H9 (cell line): ENCODE measurements at regions not wholly inside any gene's neighbourhood (a gene's known extent, or its start where the extent isn't known, plus 50 kb on each side); places are given as distances from the start of the nearest gene placed in this dataset.

Experiments
- DNase-seq: peaks from one replicate; pipeline ENCODE4 v3.0.0-alpha.2; 2017
- H2AFZ ChIP-seq: one replicate; pipeline ENCODE4 v1.6.1; 2013; ENCODE audit warnings: mild to moderate bottlenecking, low read length, control low read depth, moderate library complexity
- H2AK5ac ChIP-seq: 2 replicates; pipeline ENCODE4 v1.6.1; 2013; ENCODE audit warnings: low read length, control low read depth, mixed read lengths; ENCODE audit not compliant: insufficient read length
- H2BK120ac ChIP-seq: one replicate; pipeline ENCODE4 v1.6.1; 2013; ENCODE audit warnings: low read depth, mild to moderate bottlenecking, low read length, control low read depth, inconsistent platforms; ENCODE audit not compliant: poor library complexity, severe bottlenecking
- H2BK12ac ChIP-seq: 2 replicates; pipeline ENCODE4 v1.6.1; 2013; ENCODE audit warnings: low read length, control low read depth, mixed read lengths, low read depth; ENCODE audit not compliant: insufficient read length
- H2BK15ac ChIP-seq: 2 replicates; pipeline ENCODE4 v1.6.1; 2013; ENCODE audit warnings: low read depth, low read length, control low read depth
- H2BK20ac ChIP-seq: one replicate; pipeline ENCODE4 v1.6.1; 2013; ENCODE audit warnings: low read depth, mild to moderate bottlenecking, low read length, control low read depth, inconsistent platforms; ENCODE audit not compliant: poor library complexity, severe bottlenecking
- H2BK5ac ChIP-seq: 2 replicates; pipeline ENCODE4 v1.6.1; 2013; ENCODE audit warnings: low read length, control low read depth, mixed read lengths; ENCODE audit not compliant: insufficient read length
- H3K14ac ChIP-seq: 2 replicates; pipeline ENCODE4 v1.6.1; 2013; ENCODE audit warnings: low read length, control low read depth; ENCODE audit not compliant: insufficient read depth
- H3K18ac ChIP-seq: 2 replicates; pipeline ENCODE4 v1.6.1; 2013; ENCODE audit warnings: low read depth, mild to moderate bottlenecking, mixed read lengths, low read length, control low read depth; ENCODE audit not compliant: insufficient read length
- H3K23ac ChIP-seq: 2 replicates; pipeline ENCODE4 v1.6.1; 2013; ENCODE audit warnings: low read length, control low read depth, mixed read lengths, low read depth; ENCODE audit not compliant: insufficient read length
- H3K23me2 ChIP-seq: 2 replicates; pipeline ENCODE4 v1.6.1; 2013; ENCODE audit warnings: low read depth, mild to moderate bottlenecking, mixed read lengths, low read length, control low read depth; ENCODE audit not compliant: insufficient read length, poor library complexity, severe bottlenecking
- H3K27ac ChIP-seq: 2 replicates; pipeline ENCODE4 v1.5.1; 2013; ENCODE audit warnings: low read length, control low read depth, mixed read lengths, low read depth; ENCODE audit not compliant: insufficient read length
- H3K27me3 ChIP-seq: 2 replicates; pipeline ENCODE4 v1.6.1; 2013; ENCODE audit warnings: low read length, control low read depth, inconsistent platforms; ENCODE audit not compliant: insufficient read depth
- H3K4ac ChIP-seq: 2 replicates; pipeline ENCODE4 v1.6.1; 2013; ENCODE audit warnings: low read depth, mild to moderate bottlenecking, control low read depth, inconsistent platforms, low read length, moderate library complexity
- H3K4me1 ChIP-seq: 2 replicates; pipeline ENCODE4 v1.6.1; 2013; ENCODE audit warnings: low read length, control low read depth, inconsistent platforms; ENCODE audit not compliant: insufficient read depth
- H3K4me2 ChIP-seq: 2 replicates; pipeline ENCODE4 v1.6.1; 2013; ENCODE audit warnings: low read length, control low read depth, mixed read lengths; ENCODE audit not compliant: insufficient read length, insufficient read depth
- H3K56ac ChIP-seq: 2 replicates; pipeline ENCODE4 v1.6.1; 2013; ENCODE audit warnings: low read depth, mild to moderate bottlenecking, mixed read lengths, low read length, control low read depth; ENCODE audit not compliant: insufficient read length
- H3K79me1 ChIP-seq: 2 replicates; pipeline ENCODE4 v1.6.1; 2013; ENCODE audit warnings: low read depth, mild to moderate bottlenecking, moderate library complexity, low read length, control low read depth, inconsistent platforms; ENCODE audit not compliant: insufficient read depth, poor library complexity, severe bottlenecking
- H3K79me2 ChIP-seq: 2 replicates; pipeline ENCODE4 v1.6.1; 2013; ENCODE audit warnings: low read length, control low read depth, inconsistent platforms; ENCODE audit not compliant: insufficient read depth
- H3K9ac ChIP-seq: 2 replicates; pipeline ENCODE4 v1.6.1; 2013; ENCODE audit warnings: low read length, control low read depth, mixed read lengths; ENCODE audit not compliant: insufficient read length; ENCODE audit errors: extremely low read depth
- H3K9me3 ChIP-seq: one replicate; pipeline ENCODE4 v1.6.1; 2013; ENCODE audit warnings: low read depth, low read length, inconsistent platforms; ENCODE audit not compliant: control insufficient read depth
- H3T11ph ChIP-seq: one replicate; pipeline ENCODE4 v1.6.1; 2013; ENCODE audit warnings: mild to moderate bottlenecking, low read length, control low read depth, inconsistent platforms
- H4K20me1 ChIP-seq: one replicate; pipeline ENCODE4 v1.6.1; 2013; ENCODE audit not compliant: control insufficient read depth, insufficient read length, insufficient read depth
- H4K5ac ChIP-seq: 2 replicates; pipeline ENCODE4 v1.6.1; 2013; ENCODE audit warnings: low read depth, mild to moderate bottlenecking, mixed read lengths, low read length, control low read depth; ENCODE audit not compliant: insufficient read length
- H4K8ac ChIP-seq: replicated peaks from 2 replicates; pipeline ENCODE4 v1.6.1; 2013; ENCODE audit warnings: low read length, control low read depth, mixed read lengths, low read depth; ENCODE audit not compliant: insufficient read length
- H4K91ac ChIP-seq: 2 replicates; pipeline ENCODE4 v1.6.1; 2013; ENCODE audit warnings: low read depth, mild to moderate bottlenecking, moderate library complexity, mixed read lengths, low read length, control low read depth; ENCODE audit not compliant: insufficient read length
- H3K27ac Mint-ChIP-seq, 3 experiments: 2 replicates in 2 of 3; 3 replicates in 1 of 3; pipeline ENCODE4 v1.8.0; 2020 to 2021; ENCODE audit warnings: mixed read lengths in 3 of 3, mild to moderate bottlenecking in 1 of 3, moderate library complexity in 1 of 3
- H3K27me3 Mint-ChIP-seq: 2 replicates; pipeline ENCODE4 v1.8.0; 2021; ENCODE audit warnings: low read depth, mild to moderate bottlenecking, moderate library complexity, mixed read lengths
- H3K36me3 Mint-ChIP-seq, 3 experiments: 2 replicates in 2 of 3; 3 replicates in 1 of 3; pipeline ENCODE4 v1.8.0; 2020 to 2021; ENCODE audit warnings: low read depth in 3 of 3, mixed read lengths in 3 of 3; ENCODE audit not compliant: insufficient read depth in 1 of 3
- H3K4me1 Mint-ChIP-seq, 2 experiments: 2 replicates each; pipeline ENCODE4 v1.8.0; 2020; ENCODE audit warnings: mixed read lengths in 2 of 2
- H3K4me3 Mint-ChIP-seq, 2 experiments: 2 replicates in 1 of 2; 3 replicates in 1 of 2; pipeline ENCODE4 v1.8.0; 2020 to 2021; ENCODE audit warnings: mild to moderate bottlenecking in 2 of 2, mixed read lengths in 2 of 2, moderate library complexity in 1 of 2
- H3K9me3 Mint-ChIP-seq, 2 experiments: 2 replicates in 1 of 2; 3 replicates in 1 of 2; pipeline ENCODE4 v1.8.0; 2020; ENCODE audit warnings: mild to moderate bottlenecking in 2 of 2, mixed read lengths in 2 of 2, moderate library complexity in 1 of 2
- WGBS: extraction: QIAGEN DNeasy Blood & Tissue Kit; methylation state at CpG from one replicate; pipeline ENCODE4 v1.1.7; 2013; ENCODE audit warnings: missing lambda C conversion rate, low lambda C conversion rate, mixed read lengths; ENCODE audit not compliant: insufficient read length; ENCODE audit errors: extremely low coverage; 5-methylcytosine and 5-hydroxymethylcytosine counted together
- TF ChIP-seq, protein P1 (sequence below): fragments of 200-600 bp; sonication (generic); conservative IDR thresholded peaks from 3 replicates; pipeline ENCODE4 v1.8.0; 2021; ENCODE audit warnings: antibody characterized with exemption, mild to moderate bottlenecking

DNA sequence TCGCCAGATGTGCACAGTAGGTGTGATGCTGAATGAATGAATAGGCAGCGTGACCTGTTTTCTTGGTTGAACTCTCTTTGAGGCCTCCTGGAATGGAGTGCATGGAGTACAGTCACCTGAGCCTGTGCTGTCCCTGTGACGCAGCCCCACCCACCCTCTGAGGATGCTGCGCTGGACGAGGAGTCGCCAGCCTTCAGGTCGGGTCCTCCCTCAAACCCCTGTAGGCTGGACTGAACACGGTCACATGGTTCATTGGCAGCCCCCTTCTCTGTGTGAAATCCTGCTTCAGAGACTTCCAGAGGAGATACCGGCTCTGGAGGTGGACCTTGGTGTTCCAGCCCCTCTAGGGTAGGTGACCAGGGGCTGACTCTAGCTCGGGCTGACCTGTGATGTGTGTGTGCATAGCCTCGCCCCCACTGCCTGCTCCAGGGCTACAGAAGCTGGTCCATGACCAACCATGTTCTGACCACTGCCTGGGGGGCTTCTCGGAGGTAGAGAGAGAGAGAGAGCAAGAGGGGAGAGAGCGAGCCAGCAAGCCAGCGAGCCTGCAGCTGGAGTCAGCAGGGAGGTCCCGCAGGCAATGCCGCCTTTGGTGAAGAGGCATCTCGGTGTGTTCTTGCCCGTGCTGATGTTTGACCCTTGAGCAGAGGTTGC lies 158.0 kb upstream of the RTL1 start:
- Mint-ChIP-seq H3K36me3 (no peaks in the 10 kb centered on the region; a peak in 3 of 7 replicates), H3K4me1 (no peaks in the 10 kb centered on the region), H3K4me3 (no peak overlapping the region), H3K27me3 (peaks cover 16% of the 10 kb centered on the region), H3K27ac (no peak overlapping the region), H3K9me3 (peaks cover 10 to 12% of the 10 kb centered on the region in 2 experiments)
- H3K4ac ChIP-seq = no peak overlapping the region
- H3K4me2 ChIP-seq = no peak overlapping the region
- H3T11ph ChIP-seq = no peak overlapping the region
- H4K20me1 ChIP-seq = no peaks in the 10 kb centered on the region
- no peak overlapping the region for H4K5ac ChIP-seq
- H3K27ac ChIP-seq = no peak overlapping the region
- no peak overlapping the region for H3K23ac ChIP-seq
- no peaks in the 10 kb centered on the region for H3K4me1 ChIP-seq
- TF ChIP-seq, protein P1, sequence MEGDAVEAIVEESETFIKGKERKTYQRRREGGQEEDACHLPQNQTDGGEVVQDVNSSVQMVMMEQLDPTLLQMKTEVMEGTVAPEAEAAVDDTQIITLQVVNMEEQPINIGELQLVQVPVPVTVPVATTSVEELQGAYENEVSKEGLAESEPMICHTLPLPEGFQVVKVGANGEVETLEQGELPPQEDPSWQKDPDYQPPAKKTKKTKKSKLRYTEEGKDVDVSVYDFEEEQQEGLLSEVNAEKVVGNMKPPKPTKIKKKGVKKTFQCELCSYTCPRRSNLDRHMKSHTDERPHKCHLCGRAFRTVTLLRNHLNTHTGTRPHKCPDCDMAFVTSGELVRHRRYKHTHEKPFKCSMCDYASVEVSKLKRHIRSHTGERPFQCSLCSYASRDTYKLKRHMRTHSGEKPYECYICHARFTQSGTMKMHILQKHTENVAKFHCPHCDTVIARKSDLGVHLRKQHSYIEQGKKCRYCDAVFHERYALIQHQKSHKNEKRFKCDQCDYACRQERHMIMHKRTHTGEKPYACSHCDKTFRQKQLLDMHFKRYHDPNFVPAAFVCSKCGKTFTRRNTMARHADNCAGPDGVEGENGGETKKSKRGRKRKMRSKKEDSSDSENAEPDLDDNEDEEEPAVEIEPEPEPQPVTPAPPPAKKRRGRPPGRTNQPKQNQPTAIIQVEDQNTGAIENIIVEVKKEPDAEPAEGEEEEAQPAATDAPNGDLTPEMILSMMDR = no peak
- H2BK5ac ChIP-seq = no peak overlapping the region
- H2BK120ac ChIP-seq = no peak overlapping the region
- no peak overlapping the region for H4K91ac ChIP-seq
- no peak overlapping the region for H2AK5ac ChIP-seq
- no peak overlapping the region for H3K18ac ChIP-seq
- no CpG with 5 or more reads among the region's 18 CpGs for WGBS
- no peaks in the 10 kb centered on the region for H3K27me3 ChIP-seq
- no peaks in the 10 kb centered on the region for H3K79me2 ChIP-seq
- no peaks in the 10 kb centered on the region for H3K9me3 ChIP-seq
- no peaks in the 10 kb centered on the region for H3K79me1 ChIP-seq
- H4K8ac ChIP-seq = no peak overlapping the region
- no peak overlapping the region for H3K9ac ChIP-seq
- H2BK20ac ChIP-seq = no peak overlapping the region
- no peak for DNase-seq
- no peaks in the 10 kb centered on the region for H3K23me2 ChIP-seq
- no peak overlapping the region for H2AFZ ChIP-seq
- H2BK15ac ChIP-seq = no peak overlapping the region
- no peak overlapping the region for H3K14ac ChIP-seq
- no peak overlapping the region for H3K56ac ChIP-seq
- no peak overlapping the region for H2BK12ac ChIP-seq
